NCI-H2196 treated with DMSO at 0.1 percent for 48 hours (cell line): ENCODE measurements at regions not wholly inside any gene's neighbourhood (a gene's known extent, or its start where the extent isn't known, plus 50 kb on each side); places are given as distances from the start of the nearest gene placed in this dataset.

Source experiments
- DNase-seq: peaks from one replicate; lab custom pipeline; 2025; ENCODE audit not compliant: unreplicated experiment; lab: John Stamatoyannopoulos, UW

DNA sequence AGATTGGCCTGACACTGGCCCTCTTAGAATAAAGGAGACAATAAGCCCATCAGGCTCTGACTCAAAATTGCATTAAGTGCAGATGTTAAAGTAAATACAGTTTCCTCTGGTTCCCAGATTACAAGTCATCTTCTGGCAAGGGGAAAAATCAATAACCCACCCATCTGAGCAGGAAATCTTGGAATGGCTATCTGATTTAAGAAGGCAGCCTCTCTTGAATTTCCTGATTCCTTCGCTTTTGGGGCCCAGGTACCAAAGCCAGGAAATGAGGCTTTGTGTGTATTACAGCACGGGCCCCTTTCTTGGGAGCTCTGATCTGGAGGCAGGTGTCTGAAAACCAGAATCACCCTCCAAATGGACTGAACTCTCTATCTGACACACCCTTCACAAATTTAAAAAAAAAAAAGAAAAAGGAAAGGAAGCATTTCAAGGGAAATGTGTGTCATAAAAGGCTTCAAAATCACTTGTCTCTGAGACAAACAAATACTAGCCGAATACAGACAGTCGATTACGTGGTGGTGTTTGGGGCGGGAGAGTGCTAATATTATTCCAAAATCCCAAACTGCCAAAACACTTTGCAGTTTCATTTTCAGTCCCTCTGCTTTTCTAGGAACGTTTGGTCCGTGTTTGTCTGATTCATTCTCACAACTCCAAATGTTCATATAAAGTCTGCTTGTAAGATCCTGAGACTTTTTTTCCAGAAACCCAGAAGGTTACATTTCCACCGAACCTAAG lies 240.9 kb upstream of the CAMK1G start:
- no peak for DNase-seq

GRCh38 chr1:209343511-209343910 lies 240.0 kb upstream of the CAMK1G start:
- DNase-seq = no peak

DNA sequence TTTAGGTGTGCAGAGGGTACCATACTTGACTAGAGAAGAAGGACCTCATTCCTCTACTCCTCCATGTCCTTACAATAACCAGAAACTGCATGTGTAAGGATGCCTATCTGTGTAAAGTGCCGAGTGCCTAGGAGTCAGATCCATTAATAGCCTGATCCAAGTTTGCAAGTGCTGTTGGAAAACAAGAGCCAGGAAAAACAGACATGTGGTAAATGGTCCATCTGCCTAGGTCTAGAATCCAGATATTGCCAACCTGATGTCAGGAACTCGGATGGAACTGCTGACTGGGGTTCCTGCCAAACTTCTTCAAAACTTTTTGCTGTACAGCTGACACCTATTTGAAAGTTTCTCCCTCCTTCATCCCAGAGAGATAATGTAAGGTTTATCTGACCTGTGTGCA lies 239.4 kb upstream of the CAMK1G start:
- DNase-seq = no peak

GRCh38 chr1:209349363-209350308 lies 233.9 kb upstream of the CAMK1G start:
- DNase-seq = no peak

GRCh38 chr1:209353053-209353452 lies 230.5 kb upstream of the CAMK1G start:
- DNase-seq = no peak

GRCh38 chr1:209354111-209354839 lies 229.2 kb upstream of the CAMK1G start:
- peak; percentile 68 for DNase-seq

DNA sequence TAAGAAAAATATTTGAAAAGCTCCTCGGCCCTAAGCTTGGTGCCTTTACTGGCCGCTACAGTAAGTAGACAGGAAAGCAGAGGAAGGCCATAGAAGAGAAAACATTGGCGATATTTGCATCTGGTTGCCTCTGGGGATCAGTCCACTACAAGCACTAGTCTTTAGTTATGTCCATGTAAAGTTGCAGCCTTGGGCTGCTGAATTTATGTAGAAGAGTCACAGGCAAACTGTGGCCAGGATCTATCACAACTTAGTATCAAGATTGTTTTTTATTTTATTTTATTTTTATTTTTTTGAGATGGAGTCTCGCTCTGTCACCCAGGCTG lies 228.7 kb upstream of the CAMK1G start:
- no peak for DNase-seq

- DNase-seq = no peak
Observed at GRCh38 chr1:209355415-209355814, 228.1 kb upstream of the CAMK1G start.

- no peak for DNase-seq
Observed at GRCh38 chr1:209356976-209357377, 226.5 kb upstream of the CAMK1G start.

GRCh38 chr1:209363112-209363511 lies 220.4 kb upstream of the CAMK1G start:
- no peak for DNase-seq

- DNase-seq = no peak
Observed at GRCh38 chr1:209364716-209365115, 218.8 kb upstream of the CAMK1G start.

DNA sequence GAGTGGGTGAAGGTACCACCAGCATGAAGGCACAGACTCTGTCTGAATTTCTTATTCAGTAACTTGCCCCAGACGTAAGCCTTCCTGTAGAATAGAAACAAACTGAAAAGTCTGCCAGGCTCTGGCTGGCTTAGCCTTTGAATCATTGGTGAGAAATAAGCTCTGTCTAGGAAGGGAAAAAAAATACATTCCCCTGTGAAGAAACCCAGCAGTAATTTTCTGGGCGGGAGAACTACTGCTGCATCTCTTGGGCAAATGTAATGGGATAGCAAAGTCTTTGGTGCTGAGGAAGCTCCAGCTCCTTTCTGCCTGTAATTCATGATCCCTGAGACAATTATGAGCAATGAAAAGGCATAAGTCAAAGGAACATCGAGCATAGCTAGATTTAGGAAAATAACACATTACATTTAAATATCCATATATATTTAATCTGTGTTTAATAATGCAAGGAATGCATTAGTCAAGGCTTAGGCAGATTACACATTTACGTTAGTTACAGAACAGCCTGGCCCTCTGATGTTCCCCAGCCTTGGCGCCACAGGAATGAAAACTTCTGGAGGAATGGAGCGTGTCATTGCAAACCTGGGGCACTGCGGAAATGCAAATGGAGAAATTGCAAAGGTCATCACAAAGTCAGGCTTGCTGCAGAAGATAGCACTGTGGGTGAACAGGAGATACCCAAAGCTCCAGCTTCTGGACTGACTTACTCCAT lies 216.3 kb upstream of the CAMK1G start:
- no peak for DNase-seq

DNA sequence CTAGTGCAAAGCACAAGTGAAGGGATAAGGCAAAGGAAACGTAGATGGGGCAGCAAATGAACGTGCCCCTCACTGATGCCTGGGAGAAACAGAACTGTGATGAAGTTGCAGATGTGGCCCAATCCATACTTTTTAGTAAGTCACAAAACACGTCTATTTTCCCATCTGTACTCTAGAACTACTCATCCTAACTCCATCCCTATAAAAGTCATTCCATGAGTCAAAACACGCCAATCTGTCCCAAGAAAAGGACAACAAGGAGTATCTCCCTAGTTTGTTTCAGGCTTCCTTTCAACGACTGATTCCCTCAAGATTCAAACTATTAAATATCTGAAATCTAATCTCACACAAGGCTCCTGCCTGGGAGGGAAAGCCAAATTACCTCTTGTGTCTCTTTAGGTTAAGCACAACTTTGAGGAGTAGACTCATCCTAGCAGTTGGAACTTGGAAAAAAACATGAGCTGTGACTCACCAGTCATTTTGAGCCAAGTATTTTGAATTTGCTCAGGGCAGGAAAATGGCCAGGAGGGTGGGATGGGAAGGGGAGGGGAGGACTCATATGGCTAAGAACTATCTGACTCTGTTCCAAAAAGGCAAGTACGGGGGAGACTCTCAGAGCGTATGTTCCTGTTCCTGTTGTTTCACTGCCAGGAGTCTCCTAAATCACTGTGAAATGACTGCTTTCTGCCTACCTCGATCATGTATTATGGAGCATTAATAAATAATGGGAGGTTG lies 214.5 kb upstream of the CAMK1G start:
- DNase-seq = no peak

- no peak for DNase-seq
Observed at GRCh38 chr1:209370241-209370995, 213.1 kb upstream of the CAMK1G start.

DNA sequence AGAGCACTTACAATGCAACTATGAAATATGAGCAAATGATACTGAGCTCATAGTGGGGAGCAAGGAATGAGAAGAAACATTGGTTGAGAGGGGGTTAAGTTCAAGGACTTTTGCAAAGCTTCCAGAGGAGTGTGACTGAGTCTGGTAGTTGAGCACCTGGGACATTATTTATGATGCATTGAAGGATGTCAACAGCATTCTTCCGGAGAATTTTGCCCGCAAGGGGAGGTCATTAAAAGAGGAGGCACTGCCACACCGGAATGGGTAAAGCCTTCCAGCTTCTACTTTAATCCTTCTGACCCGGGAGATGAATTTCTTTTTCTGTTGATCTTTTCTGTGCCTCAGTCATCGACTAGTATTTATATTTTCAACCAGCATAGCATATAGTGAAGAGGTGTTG lies 208.4 kb upstream of the CAMK1G start:
- DNase-seq = no peak

- DNase-seq = no peak
Observed at GRCh38 chr1:209375671-209376365, 207.7 kb upstream of the CAMK1G start.

- no peak for DNase-seq
Observed at GRCh38 chr1:209376774-209377173, 206.7 kb upstream of the CAMK1G start.

DNA sequence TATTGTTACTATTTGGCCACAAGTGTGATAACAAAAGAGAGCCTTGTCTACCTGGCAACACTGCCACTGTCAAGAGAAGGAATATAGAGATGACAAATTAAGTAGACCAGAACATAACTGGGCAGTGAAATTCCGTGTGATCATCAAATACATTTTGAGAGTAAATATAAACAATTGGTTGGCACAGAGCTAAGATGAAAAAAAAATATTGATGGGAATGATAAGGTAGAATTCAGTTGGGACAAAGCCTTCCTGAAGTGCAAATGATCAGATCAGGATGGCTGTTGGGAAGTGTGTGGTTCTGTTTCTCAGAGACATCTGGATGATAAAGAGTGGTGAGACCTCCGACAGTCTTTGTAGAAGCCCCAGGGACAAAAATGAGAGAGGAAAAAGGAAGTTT lies 205.5 kb upstream of the CAMK1G start:
- no peak for DNase-seq

- no peak for DNase-seq
Observed at GRCh38 chr1:209379280-209379679, 204.2 kb upstream of the CAMK1G start.
